SU-DHL-6 (cell line): ENCODE measurements at regions not wholly inside any gene's neighbourhood (a gene's known extent, or its start where the extent isn't known, plus 50 kb on each side); places are given as distances from the start of the nearest gene placed in this dataset.
"Not testable (repeated sequence)": the region's sequence is repeated elsewhere in the genome, so short reads cannot be mapped to it uniquely, and the experiment has no call there.

ENCODE experiments used
- EZH2phosphoT487 ChIP-seq: fragments of 200-600 bp; sonication (generic), shearing (Covaris generic); conservative IDR thresholded peaks from 2 replicates; pipeline ENCODE4 v1.6.1; 2018; ENCODE audit warnings: mild to moderate bottlenecking, antibody characterized with exemption, low read length, moderate library complexity, mixed read lengths
- TF ChIP-seq, protein P1 (sequence below): fragments of 200-600 bp; sonication (generic); IDR thresholded peaks from one replicate; pipeline ENCODE4 v1.5.1; 2017; ENCODE audit warnings: antibody characterized with exemption, mild to moderate bottlenecking, low read length, moderate library complexity; ENCODE audit not compliant: insufficient read depth, poor library complexity, severe bottlenecking

DNA sequence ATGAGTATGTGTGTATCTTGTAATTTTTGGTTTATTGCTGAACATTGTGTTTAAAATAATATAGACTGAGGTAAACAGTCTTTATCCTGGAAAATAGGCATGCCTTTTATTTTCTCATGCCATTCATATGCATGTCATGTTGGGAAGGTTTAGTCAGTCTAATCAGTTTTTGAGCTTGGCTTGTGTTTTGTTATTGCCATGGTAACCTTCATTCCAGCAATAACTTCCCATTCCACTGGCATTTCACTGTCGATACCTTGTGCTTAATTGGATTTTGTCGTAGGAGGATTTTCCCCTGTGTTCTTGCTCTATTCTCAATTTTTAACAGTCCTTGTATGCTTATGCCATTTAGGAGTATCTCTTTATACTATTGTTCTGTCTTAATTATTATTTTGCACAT lies 563.6 kb downstream of the TTLL7 start:
- TF ChIP-seq, protein P1, sequence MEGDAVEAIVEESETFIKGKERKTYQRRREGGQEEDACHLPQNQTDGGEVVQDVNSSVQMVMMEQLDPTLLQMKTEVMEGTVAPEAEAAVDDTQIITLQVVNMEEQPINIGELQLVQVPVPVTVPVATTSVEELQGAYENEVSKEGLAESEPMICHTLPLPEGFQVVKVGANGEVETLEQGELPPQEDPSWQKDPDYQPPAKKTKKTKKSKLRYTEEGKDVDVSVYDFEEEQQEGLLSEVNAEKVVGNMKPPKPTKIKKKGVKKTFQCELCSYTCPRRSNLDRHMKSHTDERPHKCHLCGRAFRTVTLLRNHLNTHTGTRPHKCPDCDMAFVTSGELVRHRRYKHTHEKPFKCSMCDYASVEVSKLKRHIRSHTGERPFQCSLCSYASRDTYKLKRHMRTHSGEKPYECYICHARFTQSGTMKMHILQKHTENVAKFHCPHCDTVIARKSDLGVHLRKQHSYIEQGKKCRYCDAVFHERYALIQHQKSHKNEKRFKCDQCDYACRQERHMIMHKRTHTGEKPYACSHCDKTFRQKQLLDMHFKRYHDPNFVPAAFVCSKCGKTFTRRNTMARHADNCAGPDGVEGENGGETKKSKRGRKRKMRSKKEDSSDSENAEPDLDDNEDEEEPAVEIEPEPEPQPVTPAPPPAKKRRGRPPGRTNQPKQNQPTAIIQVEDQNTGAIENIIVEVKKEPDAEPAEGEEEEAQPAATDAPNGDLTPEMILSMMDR = not testable (repeated sequence)
- not testable (repeated sequence) for TF ChIP-seq EZH2phosphoT487
